Breast epithelium (tissue), 3 donors: ENCODE measurements at regions not wholly inside any gene's neighbourhood (a gene's known extent, or its start where the extent isn't known, plus 50 kb on each side); places are given as distances from the start of the nearest gene placed in this dataset.

Experiments used
- CTCF ChIP-seq, 3 donors: fragments of 450-650 bp; IDR thresholded peaks; one replicate each; pipeline ENCODE4 v1.5.1; 2016 to 2017; ENCODE audit warnings: antibody characterized with exemption in 3 of 3, mild to moderate bottlenecking in 3 of 3, moderate library complexity in 3 of 3
- POLR2AphosphoS5 ChIP-seq, 3 donors: sonication (generic); formaldehyde crosslinking; IDR thresholded peaks; one replicate each; pipeline ENCODE4 v1.6.1; 2017; ENCODE audit warnings: antibody characterized with exemption in 3 of 3

- no peak for TF ChIP-seq POLR2AphosphoS5 (IDR thresholded peaks at IDR 0.05)
- TF ChIP-seq CTCF (IDR thresholded peaks at IDR 0.05): no peak
Measured at GRCh38 chr17:15894913-15895658, 49.8 kb upstream of the ADORA2B start.
